Dermis microvascular lymphatic vessel endothelial cell (primary cell): ENCODE measurements at regions not wholly inside any gene's neighbourhood (a gene's known extent, or its start where the extent isn't known, plus 50 kb on each side); places are given as distances from the start of the nearest gene placed in this dataset.

Experiments used
- DNase-seq, 2 donors: peaks; one replicate each; pipeline versions ENCODE4 v3.0.0 to v3.0.0-alpha.2; 2010; ENCODE audit warnings: low read depth in 2 of 2

- no peak for DNase-seq
These were observed 172.1 kb downstream of the SNX18 start for GRCh38 chr5:54689411-54690251.

GRCh38 chr5:54680998-54681397 is 163.4 kb downstream of the SNX18 start:
- DNase-seq: no peak

- no peak for DNase-seq
These were observed 162.1 kb downstream of the SNX18 start for GRCh38 chr5:54679686-54680085.

- no peak for DNase-seq
These were observed 161.2 kb downstream of the SNX18 start for GRCh38 chr5:54678737-54679136.

- DNase-seq: no peak
These were observed 159.2 kb downstream of the SNX18 start for GRCh38 chr5:54676481-54677340.

GRCh38 chr5:54673523-54674225 is 156.1 kb downstream of the SNX18 start:
- no peak for DNase-seq

- no peak for DNase-seq
These were observed 155.3 kb downstream of the SNX18 start for GRCh38 chr5:54672871-54673270.

GRCh38 chr5:54671681-54672080 is 154.1 kb downstream of the SNX18 start:
- no peak for DNase-seq

- DNase-seq: no peak
These were observed 153.6 kb downstream of the SNX18 start for GRCh38 chr5:54671111-54671531.

- DNase-seq: no peak
These were observed 152.7 kb downstream of the SNX18 start for GRCh38 chr5:54670281-54670680.

GRCh38 chr5:54669845-54670244 is 152.3 kb downstream of the SNX18 start:
- DNase-seq: no peak

GRCh38 chr5:54669285-54669684 is 151.7 kb downstream of the SNX18 start:
- no peak for DNase-seq

- no peak for DNase-seq
These were observed 150.5 kb downstream of the SNX18 start for GRCh38 chr5:54668096-54668495.

GRCh38 chr5:54667136-54667535 is 149.6 kb downstream of the SNX18 start:
- no peak for DNase-seq

GRCh38 chr5:54663866-54664265 is 146.3 kb downstream of the SNX18 start:
- DNase-seq: no peak

GRCh38 chr5:54661111-54661510 is 143.6 kb downstream of the SNX18 start:
- DNase-seq: no peak

GRCh38 chr5:54659700-54660131 is 142.2 kb downstream of the SNX18 start:
- no peak for DNase-seq

- DNase-seq: peak in 1 of 2 donors; percentile 20
These were observed 140.5 kb downstream of the SNX18 start for GRCh38 chr5:54658010-54658409.

- no peak for DNase-seq
These were observed 138.7 kb downstream of the SNX18 start for GRCh38 chr5:54656261-54656728.

GRCh38 chr5:54655761-54656160 is 138.2 kb downstream of the SNX18 start:
- DNase-seq: no peak

- no peak for DNase-seq
These were observed 137.7 kb downstream of the SNX18 start for GRCh38 chr5:54655266-54655665.
